Left kidney (tissue), 1 donor: ENCODE measurements at regions not wholly inside any gene's neighbourhood (a gene's known extent, or its start where the extent isn't known, plus 50 kb on each side); places are given as distances from the start of the nearest gene placed in this dataset.
"Not testable (repeated sequence)": the region's sequence is repeated elsewhere in the genome, so short reads cannot be mapped to it uniquely, and the experiment has no call there.

Source experiments
- DNase-seq: peaks from one replicate; pipeline ENCODE4 v3.0.0-alpha.2; 2013

DNA sequence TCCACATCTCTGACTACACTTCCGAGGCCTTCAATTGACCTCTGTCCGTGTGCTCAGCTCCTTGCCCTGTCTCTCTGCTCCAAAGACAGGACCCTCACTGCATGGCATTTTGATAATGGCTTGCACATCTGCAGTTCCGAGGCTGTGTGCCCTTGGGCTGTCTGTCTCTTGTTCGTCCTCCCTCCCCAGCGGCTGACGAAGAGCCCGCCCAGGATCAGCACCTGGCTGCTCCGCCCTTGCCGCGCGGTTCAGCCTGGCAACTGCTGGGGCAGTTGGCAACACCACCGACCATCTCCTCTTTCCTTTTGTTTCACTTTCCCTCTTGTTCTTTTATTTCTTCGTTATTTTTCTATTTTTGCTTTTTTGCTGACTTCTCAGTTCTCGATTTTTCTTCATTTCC is 270.4 kb downstream of the TEX29 start:
- DNase-seq = no peak

DNA sequence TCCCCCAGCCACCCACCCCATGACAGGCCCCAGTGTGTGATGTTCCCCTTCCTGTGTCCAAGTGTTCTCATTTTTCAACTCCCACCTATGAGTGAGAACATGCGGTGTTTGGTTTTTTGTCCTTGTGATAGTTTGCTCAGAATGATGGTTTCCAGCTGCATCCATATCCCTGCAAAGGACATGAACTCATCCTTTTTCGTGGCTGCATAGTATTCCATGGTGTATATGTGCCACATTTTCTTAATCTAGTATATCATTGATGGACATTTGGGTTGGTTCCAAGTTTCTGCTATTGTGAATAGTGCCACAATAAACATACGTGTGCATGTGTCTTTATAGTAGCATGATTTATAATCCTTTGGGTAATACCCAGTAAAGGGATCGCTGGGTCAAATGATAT is 273.0 kb downstream of the TEX29 start:
- not testable (repeated sequence) for DNase-seq

DNA sequence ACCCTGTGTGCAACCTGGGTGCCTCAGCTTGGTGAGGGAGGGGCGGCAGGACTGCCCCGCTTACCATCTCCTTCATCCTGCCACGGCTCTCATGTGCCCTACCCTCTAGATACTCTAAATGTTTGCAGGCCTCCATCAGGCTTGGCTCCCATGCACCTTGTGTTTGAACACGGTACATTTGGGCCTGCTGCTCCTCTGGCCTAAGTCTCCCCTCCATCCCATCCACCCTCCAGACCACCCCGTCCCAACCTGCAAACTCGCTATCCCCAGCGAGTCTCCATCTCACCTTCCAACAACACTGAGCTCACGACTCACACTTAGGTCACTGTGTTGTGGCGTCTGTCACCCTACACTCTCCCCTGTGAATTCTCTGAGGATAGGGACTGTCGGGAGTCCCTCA is 274.2 kb downstream of the TEX29 start:
- DNase-seq = no peak

DNA sequence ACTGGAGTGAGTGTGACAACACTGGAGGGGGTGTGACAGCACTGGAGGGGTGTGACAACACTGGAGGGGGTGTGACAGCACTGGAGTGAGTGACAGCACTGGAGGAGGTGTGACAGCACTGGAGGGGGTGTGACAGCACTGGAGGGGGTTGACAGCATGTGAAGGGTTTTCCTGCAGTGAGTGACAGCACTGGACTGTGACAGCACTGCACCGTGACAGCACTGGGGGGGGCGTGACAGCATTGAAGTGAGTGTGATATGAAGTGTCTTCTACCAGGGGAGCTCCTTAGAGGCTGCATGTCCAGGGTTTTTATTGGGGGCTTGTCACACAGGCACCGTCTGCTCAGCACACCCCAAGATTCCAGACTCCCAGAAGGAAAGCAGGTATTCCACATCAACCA is 274.8 kb downstream of the TEX29 start:
- no peak for DNase-seq

DNA sequence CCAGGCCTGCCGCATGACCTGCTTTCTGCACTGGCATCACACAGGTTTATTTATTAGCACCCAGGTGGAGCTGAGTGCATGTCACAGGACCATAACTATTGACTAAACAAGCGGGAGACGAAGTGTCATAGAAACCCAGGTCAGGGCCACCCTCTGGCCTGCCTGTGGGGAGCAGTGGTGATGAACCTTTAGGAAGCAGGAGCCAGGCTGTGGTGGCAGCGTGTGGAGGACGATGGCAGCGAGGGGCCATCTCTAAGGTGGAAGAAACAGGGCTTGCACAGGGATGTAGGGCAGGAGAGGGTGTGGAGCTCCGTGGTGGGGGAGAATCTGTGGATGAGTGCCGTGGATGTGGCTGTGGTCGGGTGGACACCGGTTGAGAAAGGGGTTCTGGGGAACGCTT is 275.3 kb downstream of the TEX29 start:
- DNase-seq = no peak

DNA sequence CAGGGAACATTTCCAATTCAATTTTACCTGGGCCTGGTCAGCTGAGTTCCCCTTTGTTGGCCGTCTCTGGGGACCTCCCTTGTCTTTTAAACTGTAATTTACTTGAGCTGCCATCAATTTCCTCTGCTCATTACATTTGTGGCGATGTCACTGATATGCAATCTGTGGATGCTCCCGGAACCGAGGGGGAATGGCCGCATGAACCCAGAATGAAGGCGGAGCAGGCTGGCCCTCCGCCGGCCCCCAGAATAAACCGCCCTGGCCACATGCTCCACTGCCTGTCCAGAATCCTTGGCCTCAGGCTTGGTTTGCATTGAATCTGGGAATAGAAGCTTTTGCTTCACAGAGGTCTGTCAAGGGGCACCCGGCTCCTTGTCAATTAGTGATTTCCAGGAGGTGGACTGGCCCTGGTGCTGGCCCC is 276.8 kb downstream of the TEX29 start:
- no peak for DNase-seq

DNA sequence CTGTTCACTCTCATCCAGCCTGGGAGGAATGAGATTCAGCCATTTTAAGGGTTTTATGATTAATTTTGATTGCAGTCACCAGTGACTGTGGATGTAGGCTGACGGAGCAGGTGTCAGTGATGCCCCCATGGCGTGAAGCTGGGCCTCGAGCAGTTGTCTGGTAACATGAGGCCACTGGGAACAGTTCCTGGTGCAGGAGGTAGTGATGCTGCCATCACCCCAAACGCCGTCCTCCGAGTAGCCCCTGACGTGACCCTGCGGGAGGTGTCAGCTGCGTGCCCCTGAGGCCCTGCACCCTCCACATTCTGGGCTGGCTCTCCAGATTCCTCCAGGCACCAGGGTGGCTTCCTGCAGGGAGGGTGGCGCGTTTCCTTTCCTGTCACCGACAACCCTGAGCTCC is 277.2 kb downstream of the TEX29 start:
- DNase-seq = no peak

DNA sequence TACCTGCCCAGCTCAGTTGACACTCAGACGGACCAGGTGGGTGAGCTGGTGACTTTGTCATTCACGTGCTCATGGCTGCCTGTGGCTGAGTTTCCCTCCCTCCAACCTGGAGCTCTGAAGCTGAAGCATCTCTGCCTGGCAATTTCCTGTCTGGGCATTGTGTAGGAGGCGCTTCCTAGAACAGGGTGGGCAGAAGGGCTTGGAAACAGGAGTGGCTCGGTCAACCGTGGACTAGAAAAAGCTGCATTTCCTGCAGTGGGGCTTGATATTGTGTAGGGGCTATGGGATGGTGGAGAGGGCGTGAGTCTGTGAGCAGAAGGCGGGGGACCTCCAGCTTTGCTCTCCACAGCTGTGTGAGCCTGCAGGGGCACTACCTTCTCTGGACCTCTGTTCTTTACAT is 278.3 kb downstream of the TEX29 start:
- no peak for DNase-seq

DNA sequence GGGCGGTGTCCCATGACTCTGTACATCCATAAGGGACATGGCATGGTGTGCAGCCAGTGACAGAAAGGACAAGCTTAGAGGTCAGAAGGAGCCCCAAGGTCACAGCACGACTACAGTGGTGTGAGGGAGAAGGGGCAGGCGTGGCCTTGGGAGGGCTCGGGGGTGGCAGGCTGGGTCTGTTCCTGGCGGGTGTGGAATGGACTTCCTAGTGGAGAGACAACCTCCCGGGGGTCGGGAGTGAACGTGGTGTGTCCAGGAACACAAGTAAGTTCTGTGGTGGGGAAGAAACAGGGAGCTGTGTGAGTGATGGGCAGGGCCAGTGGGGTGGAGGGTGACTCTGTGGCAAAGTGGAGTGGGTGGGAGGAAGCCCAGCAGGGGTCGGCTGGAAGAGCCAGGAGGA is 279.3 kb downstream of the TEX29 start:
- no peak for DNase-seq

DNA sequence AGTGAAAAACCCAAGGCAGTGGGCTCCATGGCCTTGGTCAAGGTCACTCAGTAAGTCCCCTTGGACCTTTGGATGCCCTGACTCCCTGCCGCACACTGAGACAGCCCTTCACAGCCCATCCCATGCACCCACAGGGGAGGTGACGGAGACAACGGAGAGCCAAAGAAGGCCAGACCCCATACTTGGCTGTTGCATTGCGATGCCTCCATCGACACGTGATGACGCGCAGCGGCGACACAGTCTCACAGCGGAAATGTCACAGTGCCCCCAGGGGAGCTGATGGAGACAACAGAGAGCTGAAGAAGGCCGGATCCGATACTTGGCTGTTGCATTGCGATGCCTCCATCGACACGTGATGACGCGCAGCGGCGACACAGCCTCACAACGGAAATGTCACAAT is 282.4 kb downstream of the TEX29 start:
- DNase-seq = no peak

DNA sequence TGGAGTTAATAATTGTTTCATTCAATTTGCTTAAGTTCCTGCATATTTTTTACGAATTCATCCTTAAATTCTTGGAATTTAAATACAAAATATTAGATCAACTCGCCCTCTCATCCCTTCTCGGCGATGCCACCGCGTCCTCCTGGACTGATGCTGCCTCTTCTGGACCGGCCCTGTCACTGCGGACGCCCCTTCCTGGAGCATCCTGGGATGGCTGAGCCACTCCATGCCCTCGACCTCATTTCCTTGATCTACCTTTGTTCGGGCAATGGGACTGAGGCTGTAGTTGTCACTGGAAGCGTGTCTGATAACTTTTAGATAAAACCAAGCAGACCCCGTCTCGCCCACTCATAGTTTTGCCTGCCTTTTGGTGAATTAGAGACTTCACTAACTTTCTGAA is 283.7 kb downstream of the TEX29 start:
- DNase-seq = no peak

DNA sequence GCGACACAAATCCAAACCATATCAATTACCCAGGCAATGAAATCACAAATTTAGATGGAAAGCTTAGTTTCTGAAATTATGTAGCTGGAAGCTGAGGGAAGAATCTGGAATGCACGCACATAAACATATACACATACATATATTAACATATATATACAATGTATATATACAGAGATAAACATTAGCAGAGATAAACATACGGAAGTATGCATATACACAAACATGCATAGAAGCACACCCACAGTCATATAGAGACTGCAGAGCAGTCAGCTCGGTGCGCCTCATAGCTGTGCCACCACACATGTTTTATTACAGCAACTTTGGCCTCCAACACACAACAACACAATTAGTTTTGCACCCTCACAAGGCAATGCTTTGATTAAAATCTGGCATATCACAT is 288.1 kb downstream of the TEX29 start:
- DNase-seq = no peak

DNA sequence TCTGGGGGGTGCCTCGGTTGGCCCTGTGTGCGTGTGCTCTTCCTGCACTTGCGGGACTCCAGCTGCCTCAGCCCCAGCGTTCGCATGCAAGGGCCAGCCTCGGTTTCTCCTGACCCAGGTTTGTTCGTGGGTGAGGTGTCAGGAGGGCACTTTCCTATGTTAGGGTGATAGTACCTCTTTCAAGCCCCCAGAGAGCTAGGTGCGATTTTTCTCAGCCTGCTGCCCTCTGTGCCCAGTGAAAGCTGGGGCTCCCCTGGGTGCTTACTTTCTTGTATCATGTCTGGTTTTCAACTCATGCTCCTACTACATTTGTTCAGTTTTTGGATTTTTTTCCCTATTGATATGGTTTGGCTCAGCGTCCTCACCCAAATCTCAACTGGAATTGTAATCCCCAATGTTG is 289.2 kb downstream of the TEX29 start:
- no peak for DNase-seq

DNA sequence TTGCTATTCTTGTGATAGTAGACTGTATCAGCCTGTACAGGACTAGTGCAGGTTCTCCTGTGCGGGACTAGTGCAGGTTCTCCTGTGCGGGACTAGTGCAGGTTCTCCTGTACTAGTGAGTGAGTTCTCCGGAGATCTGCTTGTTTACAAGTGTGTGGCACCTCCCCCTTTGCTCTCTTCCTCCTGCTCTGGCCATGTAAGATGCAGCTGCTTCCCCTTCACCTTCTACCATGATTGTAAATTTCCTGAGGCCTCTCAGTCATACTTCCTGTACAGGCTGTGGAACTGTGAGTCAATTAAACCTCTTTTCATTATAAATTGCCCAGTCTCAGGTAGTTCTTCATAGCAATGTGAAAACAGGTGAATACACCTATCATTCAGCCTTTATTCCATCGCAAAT is 289.6 kb downstream of the TEX29 start:
- DNase-seq = no peak

DNA sequence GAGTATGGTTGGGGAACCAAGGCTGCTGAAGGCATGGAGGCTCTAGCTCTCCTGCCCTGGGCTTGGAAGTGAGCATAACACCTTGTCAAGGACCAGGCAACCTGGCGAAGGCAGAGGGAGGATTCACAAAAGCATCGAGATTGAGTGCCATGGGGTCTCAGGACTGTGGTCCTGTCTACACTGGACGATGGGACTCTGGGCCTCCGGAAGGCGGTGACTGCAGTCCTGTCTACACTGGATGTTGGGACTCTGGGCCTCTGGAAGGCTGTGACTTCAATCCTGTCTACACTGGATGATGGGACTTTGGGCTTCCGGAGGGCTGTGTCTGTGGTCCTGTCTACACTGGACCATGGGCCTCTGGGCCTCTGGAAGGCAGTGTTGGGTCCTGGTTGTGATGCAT is 290.4 kb downstream of the TEX29 start:
- DNase-seq = no peak

DNA sequence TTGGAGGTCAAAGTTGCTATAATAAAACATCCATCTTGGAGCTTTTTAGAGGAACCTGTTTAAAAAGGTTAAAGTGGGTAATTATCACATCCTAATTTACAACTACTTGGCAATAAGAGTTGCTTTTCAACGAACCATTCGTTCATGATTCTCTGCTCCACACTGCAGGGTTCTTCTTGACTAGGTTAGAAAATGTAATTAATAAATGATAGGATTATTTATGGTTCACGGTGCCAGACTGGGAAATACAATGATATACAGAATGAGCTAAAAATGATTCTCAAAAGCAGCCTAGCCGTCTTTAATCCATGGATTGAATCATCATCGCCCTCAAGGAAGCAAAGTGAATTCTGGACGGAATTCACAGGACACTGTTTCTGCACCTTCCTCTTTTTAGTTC is 291.2 kb downstream of the TEX29 start:
- no peak for DNase-seq

DNA sequence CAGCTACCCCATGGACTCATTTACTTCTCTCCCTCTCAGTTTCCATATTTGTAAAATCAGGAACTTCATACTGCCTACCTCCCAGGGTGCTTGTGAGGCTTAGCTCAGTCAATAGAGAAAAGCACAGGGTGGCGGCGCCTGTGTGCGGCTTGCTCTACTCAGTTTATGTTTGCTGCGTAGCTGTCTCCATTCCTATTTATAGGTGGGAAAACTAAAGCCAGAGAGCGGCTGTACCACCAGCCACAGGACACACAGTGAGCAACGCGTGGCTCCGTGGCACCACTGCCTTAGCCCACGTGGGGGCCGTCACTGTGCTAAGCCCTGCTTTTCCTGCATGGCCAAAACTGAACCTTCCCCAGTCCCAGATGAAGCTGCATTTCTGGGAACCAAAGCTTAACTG is 292.4 kb downstream of the TEX29 start:
- no peak for DNase-seq

DNA sequence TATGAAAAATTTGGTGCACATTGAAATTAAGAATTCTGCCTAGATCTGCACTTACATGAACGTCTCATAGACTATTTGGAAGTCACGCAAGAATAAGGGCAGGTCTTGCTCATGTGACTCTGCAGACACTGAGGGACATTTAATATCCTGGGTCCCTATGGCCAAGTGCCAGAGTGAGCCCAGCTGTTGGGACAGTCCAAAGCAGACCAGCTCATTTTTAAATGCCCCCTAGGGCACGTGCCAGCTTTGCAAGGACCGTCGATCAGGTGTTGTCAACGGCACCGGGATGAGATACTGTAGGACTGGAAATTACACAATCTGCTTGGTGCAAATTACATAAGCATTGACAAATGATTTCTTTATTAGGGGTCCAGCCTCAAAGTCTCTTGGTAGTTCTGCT is 293.6 kb downstream of the TEX29 start:
- no peak for DNase-seq

DNA sequence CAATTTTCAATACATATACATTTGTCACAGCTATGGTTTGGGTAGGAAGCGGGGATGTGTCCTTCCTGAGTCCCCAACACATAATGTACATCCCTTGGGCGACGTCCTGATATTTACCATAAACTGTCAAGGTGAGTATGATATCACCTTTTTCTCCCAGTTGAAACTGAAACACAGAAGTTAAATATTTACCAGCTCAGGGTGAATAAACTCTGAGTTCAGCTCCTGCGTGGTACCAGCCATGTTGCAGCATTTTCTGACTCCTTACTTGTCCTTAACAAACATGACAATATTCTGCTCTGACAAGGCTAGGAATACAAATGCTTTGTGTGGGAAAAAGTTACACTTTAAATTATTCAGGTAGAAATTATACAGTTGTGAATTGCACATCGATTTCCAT is 294.2 kb downstream of the TEX29 start:
- no peak for DNase-seq

DNA sequence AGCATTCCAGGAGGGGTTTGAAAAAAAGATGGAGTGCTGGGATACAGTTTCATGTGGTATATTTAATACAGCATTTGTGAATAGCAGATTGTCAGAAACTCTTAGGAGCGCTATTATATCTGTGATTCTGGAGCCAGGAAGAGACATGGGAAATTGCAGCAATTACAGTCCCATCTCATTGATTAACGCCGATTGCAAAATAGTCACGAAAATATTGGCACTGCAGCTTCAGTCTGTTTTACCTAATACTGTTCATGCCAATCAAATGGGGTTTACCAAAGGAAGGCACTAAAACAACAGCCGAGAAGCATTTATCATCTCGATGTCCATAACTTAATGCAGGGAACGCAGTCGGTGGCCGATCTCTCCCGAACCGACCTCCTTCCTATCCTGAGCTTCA is 295.8 kb downstream of the TEX29 start:
- no peak for DNase-seq

DNA sequence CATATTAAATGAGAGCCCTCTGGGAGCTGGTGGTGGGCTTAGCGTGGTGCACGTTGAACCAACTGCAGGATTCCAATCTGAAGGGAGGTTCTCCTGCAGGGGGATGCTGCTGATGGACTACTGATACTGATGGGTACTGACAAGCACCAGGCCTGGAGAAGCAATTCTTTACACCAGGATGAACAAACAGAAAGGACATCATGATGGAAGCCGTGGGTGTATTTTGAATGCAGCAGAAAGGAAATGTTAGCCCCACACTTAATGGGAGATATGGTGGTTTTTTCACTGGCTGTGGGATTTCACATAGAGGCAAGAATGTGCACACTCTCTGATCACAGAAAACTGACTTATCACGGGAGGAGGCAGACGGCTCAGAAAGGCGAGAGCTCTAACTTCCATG is 299.7 kb downstream of the TEX29 start:
- no peak for DNase-seq

DNA sequence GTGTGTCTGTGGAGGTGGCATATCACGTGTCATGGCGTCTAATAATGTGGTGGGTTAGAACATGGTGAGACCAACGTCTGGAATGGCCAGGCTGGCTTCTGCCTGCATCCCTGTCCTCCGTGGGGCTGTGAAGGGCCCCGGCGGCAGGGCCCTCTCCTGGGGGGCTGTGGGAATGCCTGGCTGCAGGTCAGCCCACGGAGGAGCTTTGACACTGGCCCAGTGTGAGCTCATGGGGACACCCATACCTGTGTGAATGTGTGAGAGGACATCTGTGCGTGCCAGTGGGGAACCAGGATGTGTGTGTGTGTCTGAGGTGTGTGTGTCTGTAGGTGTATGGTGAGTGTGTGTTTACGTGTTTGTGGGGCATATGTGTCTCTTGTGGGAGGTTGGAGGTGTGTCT is 300.1 kb downstream of the TEX29 start:
- DNase-seq = no peak

DNA sequence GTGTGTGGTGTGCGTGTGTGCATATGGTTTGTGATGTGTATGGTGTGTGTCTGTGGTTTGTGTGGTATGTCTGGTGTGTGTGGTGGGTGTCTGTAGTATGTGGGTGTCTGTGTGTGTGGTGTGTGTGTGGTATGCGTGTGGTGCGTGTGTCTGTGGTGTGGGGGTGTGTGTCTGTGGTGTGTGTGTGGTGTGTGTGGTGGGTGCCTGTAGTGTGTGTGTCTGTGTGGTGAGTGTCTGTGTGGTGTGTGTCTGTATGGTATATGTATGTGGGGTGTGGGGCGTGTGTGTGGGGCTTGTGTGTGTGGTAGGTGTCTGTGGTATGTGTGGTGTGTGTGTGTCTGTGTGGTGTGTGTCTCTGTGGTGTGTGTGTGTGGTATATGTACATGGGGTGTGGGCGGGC is 300.7 kb downstream of the TEX29 start:
- DNase-seq = no peak

DNA sequence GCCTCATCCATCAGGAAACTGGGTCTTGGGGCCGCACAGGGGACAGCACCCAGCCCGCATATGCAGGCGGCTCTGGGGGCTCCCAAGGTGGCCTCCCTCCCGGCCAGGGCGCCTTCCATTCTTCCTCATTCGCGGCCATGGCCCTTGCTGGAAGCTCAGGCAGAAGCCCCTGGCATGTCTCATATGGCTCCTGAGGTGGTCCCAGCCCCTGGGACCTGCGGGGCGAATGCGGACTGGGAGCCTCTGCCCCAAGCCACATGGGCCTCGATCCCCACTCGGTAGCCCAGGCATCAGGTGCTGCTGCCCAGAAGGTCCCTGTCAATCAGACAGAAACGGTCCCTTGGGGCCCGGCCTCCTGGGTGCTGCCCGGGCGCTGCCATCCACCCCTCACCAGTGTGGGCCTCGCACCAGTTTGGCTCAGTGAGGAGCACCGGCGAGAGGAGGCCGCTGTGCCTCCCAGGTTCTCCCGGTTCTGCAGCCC is 301.6 kb downstream of the TEX29 start:
- DNase-seq = no peak

DNA sequence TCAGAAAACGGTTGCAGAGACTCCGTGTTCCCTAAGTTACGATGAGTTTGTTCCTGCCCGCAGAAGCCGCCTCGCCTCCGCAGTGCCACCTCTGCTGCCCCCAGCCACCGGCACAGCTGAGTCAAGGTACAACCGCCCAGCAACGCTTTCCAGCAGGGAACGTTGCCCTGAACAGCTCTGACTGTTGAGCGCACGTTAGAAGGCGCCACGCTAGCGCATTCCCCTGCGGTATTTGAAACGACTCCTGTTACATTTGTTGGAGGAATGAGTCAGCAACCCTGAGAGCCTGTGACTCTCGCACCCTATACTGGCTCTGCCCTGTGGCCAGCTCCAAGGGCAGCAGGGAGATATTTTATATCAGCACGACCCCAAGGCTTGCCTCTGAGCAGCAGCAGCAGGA is 302.8 kb downstream of the TEX29 start:
- DNase-seq = no peak
